ENCODE measurements at regions not wholly inside any gene's neighbourhood (a gene's known extent, or its start where the extent isn't known, plus 50 kb on each side); places are given as distances from the start of the nearest gene placed in this dataset.
A peak's percentile ranks its signal among the peaks of the same experiment; 100 is the strongest.

- peak; percentile 49; the same call in 1 of the 2 replicates for TF ChIP-seq EED (IDR thresholded peaks at IDR 0.05; ENCODE audit: low read depth)
- TF ChIP-seq MTA2 (IDR thresholded peaks at IDR 0.05; ENCODE audit: low read depth), result no peak
- TF ChIP-seq IKZF1 (conservative IDR thresholded peaks at IDR 0.05), result peak; percentile 77
- 0 out of 2 replicates have a peak, but pooled peaks have one; percentile 23 for TF ChIP-seq TCF7 (IDR thresholded peaks at IDR 0.05; ENCODE audit: borderline replicate concordance)
- TF ChIP-seq SPI1 (IDR thresholded peaks at IDR 0.05; ENCODE audit: borderline replicate concordance, insufficient read depth, low read depth, low read length), result peak; percentile 27
- peak; percentile 91; the same call in 1 of the 2 replicates for TF ChIP-seq GATAD2B (conservative IDR thresholded peaks at IDR 0.05; ENCODE audit: low read depth)
- peak; percentile 90 for TF ChIP-seq BCL3 (IDR thresholded peaks at IDR 0.05; ENCODE audit: borderline replicate concordance, insufficient read depth, low read depth, low read length, poor library complexity, severe bottlenecking)
- no peak for TF ChIP-seq POLR2AphosphoS2 (IDR thresholded peaks at IDR 0.05; ENCODE audit: low read depth, low read length)
- TF ChIP-seq CBX5 (IDR thresholded peaks at IDR 0.05; ENCODE audit: low read depth), result no peak
- no peak for TF ChIP-seq POU2F2 (IDR thresholded peaks at IDR 0.05; ENCODE audit: borderline replicate concordance, low read depth, low read length)
- no peak for TF ChIP-seq ZNF217 (IDR thresholded peaks at IDR 0.05)
- peak; percentile 71; the same call in 1 of the 2 replicates for TF ChIP-seq TCF12 (IDR thresholded peaks at IDR 0.05; ENCODE audit: low read depth, low read length)
- no peak for TF ChIP-seq BMI1 (IDR thresholded peaks at IDR 0.05; ENCODE audit: borderline replicate concordance)
- TF ChIP-seq CHD2 (IDR thresholded peaks at IDR 0.05; ENCODE audit: borderline replicate concordance, low read depth, low read length), result 0 out of 2 replicates have a peak, but pooled peaks have one; percentile 39
- peak; percentile 11; the same call in 1 of the 2 replicates for TF ChIP-seq RAD21 (IDR thresholded peaks at IDR 0.05; ENCODE audit: insufficient read depth, low read depth, low read length)
- peak; percentile 39; the same call in 1 of the 2 replicates for TF ChIP-seq BCL11A (IDR thresholded peaks at IDR 0.05; ENCODE audit: low read depth, low read length)
- TF ChIP-seq PAX5 (IDR thresholded peaks at IDR 0.05; ENCODE audit: borderline replicate concordance, low read depth, low read length), result peak; percentile 18; the same call in 1 of the 2 replicates
- peak; percentile 43; the same call in 1 of the 2 replicates for TF ChIP-seq RUNX3 (IDR thresholded peaks at IDR 0.05; ENCODE audit: low read length)
- TF ChIP-seq IRF3 (IDR thresholded peaks at IDR 0.05), result no peak
- TF ChIP-seq MEF2B (IDR thresholded peaks at IDR 0.05; ENCODE audit: partially characterized antibody, poor library complexity, severe bottlenecking), result peak; percentile 97
- TF ChIP-seq CHD4 (IDR thresholded peaks at IDR 0.05), result no peak
- TF ChIP-seq ATF2 (IDR thresholded peaks at IDR 0.05; ENCODE audit: low read length), result peak; percentile 65
- TF ChIP-seq DPF2 (IDR thresholded peaks at IDR 0.05), result 0 out of 2 replicates have a peak, but pooled peaks have one; percentile 20
- 0 out of 2 replicates have a peak, but pooled peaks have one; percentile 36 for TF ChIP-seq LARP7 (IDR thresholded peaks at IDR 0.05)
- no peak for TF ChIP-seq ZNF24 (IDR thresholded peaks at IDR 0.05)
- TF ChIP-seq YY1 (IDR thresholded peaks at IDR 0.05; ENCODE audit: low read depth, low read length), result peak; percentile 70; the same call in 1 of the 2 replicates
Measured at GRCh38 chr1:56106531-56107274, 472.7 kb downstream of the PLPP3 start (continued).
